Large intestine (tissue), 3 donors: ENCODE measurements at regions not wholly inside any gene's neighbourhood (a gene's known extent, or its start where the extent isn't known, plus 50 kb on each side); places are given as distances from the start of the nearest gene placed in this dataset.

Source experiments
- DNase-seq, 2 donors: peaks; one replicate each; pipeline versions ENCODE4 v3.0.0 to v3.0.0-alpha.2; 2013
- H3K27ac ChIP-seq: one replicate; pipeline ENCODE4 v1.5.1; 2013; ENCODE audit warnings: low read length
- H3K27me3 ChIP-seq: 2 replicates; pipeline ENCODE4 v1.6.1; 2013; ENCODE audit warnings: low read length; ENCODE audit not compliant: control insufficient read depth, insufficient read depth
- H3K36me3 ChIP-seq: 2 replicates; pipeline ENCODE4 v1.6.1; 2013; ENCODE audit warnings: low read length; ENCODE audit not compliant: control insufficient read depth, insufficient read depth
- H3K4me1 ChIP-seq: one replicate; pipeline ENCODE4 v1.6.1; 2013; ENCODE audit warnings: low read length; ENCODE audit not compliant: control insufficient read depth, insufficient read depth
- H3K4me3 ChIP-seq: one replicate; pipeline ENCODE4 v1.5.1; 2013; ENCODE audit warnings: low read length
- H3K9me3 ChIP-seq: one replicate; pipeline ENCODE4 v1.6.1; 2013; ENCODE audit warnings: mild to moderate bottlenecking, low read depth, low read length, moderate library complexity; ENCODE audit not compliant: control insufficient read depth
- WGBS: methylation state at CpG from one replicate; pipeline ENCODE4 v1.1.5; 2013; ENCODE audit warnings: low lambda C conversion rate; ENCODE audit not compliant: insufficient coverage; 5-methylcytosine and 5-hydroxymethylcytosine counted together

DNA sequence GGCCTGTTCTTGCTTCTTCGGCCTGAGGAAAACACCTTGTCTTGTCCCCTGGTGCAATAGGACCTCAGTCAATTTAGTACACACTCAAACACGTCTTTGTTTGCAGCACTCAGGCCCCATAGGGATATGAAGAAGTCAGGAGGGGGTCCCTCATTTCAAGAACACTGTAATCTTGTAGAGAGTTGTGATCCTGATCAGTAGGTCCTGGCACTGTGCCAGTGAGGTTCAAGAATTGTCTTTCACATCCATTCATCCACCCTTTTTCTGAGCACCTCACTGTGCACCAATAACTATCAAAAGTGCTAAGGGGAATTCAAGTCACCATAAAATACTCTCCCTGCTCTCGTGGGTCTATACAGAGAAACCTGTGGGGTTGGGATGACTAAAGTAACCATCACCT is 131.4 kb upstream of the LHCGR start:
- no peak for DNase-seq
- Histone ChIP-seq H3K27ac (no peak overlapping the region), H3K36me3 (no peaks in the 10 kb centered on the region), H3K4me1 (no peaks in the 10 kb centered on the region), H3K9me3 (no peaks in the 10 kb centered on the region), H3K27me3 (no peaks in the 10 kb centered on the region), H3K4me3 (no peak overlapping the region)
- WGBS = no CpG with 5 or more reads among the region's 3 CpGs

DNA sequence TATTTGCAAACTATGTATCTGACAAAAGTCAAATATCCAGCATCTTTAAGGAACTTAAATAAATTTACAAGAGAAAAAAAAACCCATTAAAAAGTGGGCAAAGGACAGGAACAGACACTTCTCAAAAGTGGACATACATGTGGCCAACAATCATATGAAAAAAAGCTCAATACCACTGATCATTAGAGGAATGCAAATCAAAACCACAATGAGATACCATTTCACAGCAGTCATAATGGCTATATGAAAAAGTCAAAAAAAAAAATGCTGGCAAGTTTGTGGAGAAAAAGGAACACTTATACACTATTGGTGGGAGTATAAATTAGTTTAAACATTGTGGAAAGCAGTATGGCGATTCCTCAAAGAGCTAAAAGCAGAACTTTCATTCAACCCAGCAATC is 130.3 kb upstream of the LHCGR start:
- no peak for DNase-seq
- H3K9me3 ChIP-seq = no peaks in the 10 kb centered on the region
- H3K36me3 ChIP-seq = no peaks in the 10 kb centered on the region
- H3K4me1 ChIP-seq = no peaks in the 10 kb centered on the region
- WGBS = no CpG with 5 or more reads among the region's 1 CpG
- H3K27ac ChIP-seq = no peak overlapping the region
- H3K27me3 ChIP-seq = peaks cover 2% of the 10 kb centered on the region
- no peak overlapping the region for H3K4me3 ChIP-seq

DNA sequence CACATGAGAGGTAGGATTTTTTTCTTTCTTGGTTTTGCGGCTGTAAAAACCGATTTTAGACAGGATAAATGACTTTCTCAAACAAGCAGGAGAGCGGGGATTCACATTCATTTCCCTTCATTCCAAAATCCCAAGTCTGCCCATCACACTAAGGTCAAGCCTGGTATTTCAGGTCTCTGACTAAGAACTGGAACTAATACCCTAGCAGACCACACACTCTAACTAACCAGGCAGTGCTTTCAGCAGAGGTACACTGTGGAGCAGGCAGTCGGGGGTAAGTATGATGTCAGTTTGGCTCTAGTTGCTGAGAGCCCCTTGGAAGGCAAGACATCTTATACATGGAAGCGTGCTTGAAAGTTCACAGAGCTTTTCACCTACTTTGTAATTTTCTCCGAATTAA is 128.1 kb upstream of the LHCGR start:
- 100% methylated on average over 1 of the region's 6 CpGs for WGBS
- no peaks in the 10 kb centered on the region for H3K4me1 ChIP-seq
- H3K4me3 ChIP-seq = no peak overlapping the region
- DNase-seq = no peak
- no peaks in the 10 kb centered on the region for H3K36me3 ChIP-seq
- H3K27me3 ChIP-seq = peaks cover 4% of the 10 kb centered on the region
- H3K27ac ChIP-seq = no peak overlapping the region
- H3K9me3 ChIP-seq = no peaks in the 10 kb centered on the region

GRCh38 chr2:48874282-48874681 is 118.8 kb upstream of the LHCGR start:
- H3K27ac ChIP-seq = no peak overlapping the region
- peaks cover 8% of the 10 kb centered on the region for H3K27me3 ChIP-seq
- no CpG with 5 or more reads among the region's 2 CpGs for WGBS
- H3K4me3 ChIP-seq = no peak overlapping the region
- no peaks in the 10 kb centered on the region for H3K36me3 ChIP-seq
- no peak for DNase-seq
- H3K9me3 ChIP-seq = no peaks in the 10 kb centered on the region
- no peaks in the 10 kb centered on the region for H3K4me1 ChIP-seq

DNA sequence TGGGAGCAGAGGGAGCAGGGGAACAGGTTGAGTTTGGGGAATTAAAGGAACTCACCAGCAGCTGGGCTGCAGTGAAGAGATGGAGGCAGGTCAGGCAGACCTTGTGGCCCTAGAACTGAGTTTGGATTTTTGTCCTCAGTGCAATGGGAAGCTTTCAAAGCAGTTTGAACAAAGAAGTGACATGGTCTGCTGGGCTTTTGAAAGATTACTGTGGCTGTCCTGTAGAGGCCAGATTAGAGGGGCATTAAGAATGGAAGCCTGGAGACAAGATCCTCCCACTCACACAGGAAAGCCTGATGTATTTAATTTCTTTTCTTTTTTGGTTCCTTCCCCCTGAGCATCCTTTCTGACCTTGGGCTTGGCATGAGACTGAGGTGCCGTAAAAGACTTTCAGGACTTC is 118.1 kb upstream of the LHCGR start:
- Histone ChIP-seq H3K27ac (no peak overlapping the region), H3K9me3 (no peaks in the 10 kb centered on the region), H3K4me1 (no peaks in the 10 kb centered on the region), H3K27me3 (peaks cover 8% of the 10 kb centered on the region), H3K36me3 (no peaks in the 10 kb centered on the region), H3K4me3 (no peak overlapping the region)
- no peak for DNase-seq
- no CpG with 5 or more reads among the region's 1 CpG for WGBS

- no peaks in the 10 kb centered on the region for H3K9me3 ChIP-seq
- WGBS = no CpG with 5 or more reads among the region's 4 CpGs
- no peak overlapping the region for H3K27ac ChIP-seq
- H3K4me1 ChIP-seq = no peaks in the 10 kb centered on the region
- no peak overlapping the region for H3K4me3 ChIP-seq
- DNase-seq = no peak
- H3K36me3 ChIP-seq = no peaks in the 10 kb centered on the region
- peaks cover 2% of the 10 kb centered on the region for H3K27me3 ChIP-seq
Observed at GRCh38 chr2:48870942-48871341, 115.4 kb upstream of the LHCGR start.

DNA sequence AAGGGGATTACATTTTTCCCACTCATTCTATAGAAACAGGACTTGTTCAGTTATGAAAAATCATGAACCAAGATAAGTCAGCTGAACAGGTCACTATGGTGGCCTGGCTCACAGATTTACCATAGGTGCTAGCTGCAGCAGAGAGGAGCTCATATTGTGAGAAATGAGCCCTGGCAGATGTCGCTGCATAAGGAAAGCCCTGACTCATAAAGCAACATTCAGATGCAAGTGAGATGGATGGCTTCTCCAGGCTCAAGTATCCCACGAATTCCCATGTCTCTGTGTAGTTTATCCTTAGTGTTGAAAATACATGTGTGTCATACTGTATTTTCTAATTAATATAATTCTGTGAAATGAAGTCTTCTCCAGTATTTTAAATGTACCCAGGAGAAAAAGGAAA is 115.0 kb upstream of the LHCGR start:
- H3K4me1 ChIP-seq = no peaks in the 10 kb centered on the region
- H3K4me3 ChIP-seq = no peak overlapping the region
- H3K36me3 ChIP-seq = no peaks in the 10 kb centered on the region
- no peak for DNase-seq
- WGBS = no CpG with 5 or more reads among the region's 2 CpGs
- no peak overlapping the region for H3K27ac ChIP-seq
- no peaks in the 10 kb centered on the region for H3K9me3 ChIP-seq
- peaks cover 2% of the 10 kb centered on the region for H3K27me3 ChIP-seq

DNA sequence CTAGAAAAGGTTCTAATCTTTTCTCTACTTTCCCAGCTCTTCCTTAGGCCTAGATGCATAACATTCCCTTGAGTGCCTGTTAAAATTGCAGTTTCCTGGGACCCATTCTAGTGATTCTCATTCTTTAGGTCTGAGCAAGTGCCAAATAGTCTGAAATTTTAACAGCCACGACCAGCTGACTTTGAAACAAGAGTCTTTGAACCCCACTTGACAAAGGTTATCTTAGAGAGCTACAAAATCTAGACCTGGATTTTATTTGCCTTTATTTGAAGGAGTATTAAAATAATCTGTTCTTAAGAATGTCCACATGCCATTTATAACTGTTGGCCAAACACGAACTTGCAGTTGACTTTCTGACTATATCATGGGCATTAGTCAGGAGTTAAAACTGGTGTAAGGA is 110.2 kb upstream of the LHCGR start:
- DNase-seq = no peak
- Histone ChIP-seq H3K36me3 (no peaks in the 10 kb centered on the region), H3K9me3 (no peaks in the 10 kb centered on the region), H3K4me3 (no peak overlapping the region), H3K27ac (no peak overlapping the region), H3K4me1 (no peaks in the 10 kb centered on the region), H3K27me3 (peaks cover 2% of the 10 kb centered on the region)
- no CpG with 5 or more reads among the region's 2 CpGs for WGBS

- Histone ChIP-seq H3K36me3 (no peaks in the 10 kb centered on the region), H3K27ac (no peak overlapping the region), H3K4me1 (no peaks in the 10 kb centered on the region), H3K9me3 (no peaks in the 10 kb centered on the region), H3K27me3 (peaks cover 6% of the 10 kb centered on the region), H3K4me3 (no peak overlapping the region)
- no CpG with 5 or more reads among the region's 2 CpGs for WGBS
- DNase-seq = no peak
Observed at GRCh38 chr2:48860380-48860779, 104.9 kb upstream of the LHCGR start.

DNA sequence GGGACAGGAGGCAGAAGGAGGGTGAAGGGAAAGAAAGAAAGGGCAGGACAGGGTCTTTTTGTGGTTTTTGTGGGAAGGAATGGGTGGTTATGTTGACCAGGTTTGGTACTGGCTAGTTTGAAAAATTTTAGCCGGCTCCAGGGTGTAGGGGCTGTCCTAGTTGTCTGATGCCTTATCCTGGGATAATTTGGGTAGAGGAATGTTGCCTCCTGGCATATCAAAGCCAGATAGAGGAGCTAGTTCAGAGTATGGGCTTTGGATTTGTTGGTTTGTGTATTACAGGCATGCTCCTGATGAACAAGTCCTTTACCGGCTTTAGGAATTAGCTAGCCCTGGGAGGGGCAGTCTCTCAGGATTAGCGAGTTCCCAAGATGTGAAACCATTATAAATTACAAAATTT is 101.1 kb upstream of the LHCGR start:
- Histone ChIP-seq H3K27ac (no peak overlapping the region), H3K4me1 (no peaks in the 10 kb centered on the region), H3K36me3 (no peaks in the 10 kb centered on the region), H3K9me3 (no peaks in the 10 kb centered on the region), H3K27me3 (peaks cover 6% of the 10 kb centered on the region), H3K4me3 (no peak overlapping the region)
- WGBS = 82% methylated on average over 2 of the region's 3 CpGs
- no peak for DNase-seq

DNA sequence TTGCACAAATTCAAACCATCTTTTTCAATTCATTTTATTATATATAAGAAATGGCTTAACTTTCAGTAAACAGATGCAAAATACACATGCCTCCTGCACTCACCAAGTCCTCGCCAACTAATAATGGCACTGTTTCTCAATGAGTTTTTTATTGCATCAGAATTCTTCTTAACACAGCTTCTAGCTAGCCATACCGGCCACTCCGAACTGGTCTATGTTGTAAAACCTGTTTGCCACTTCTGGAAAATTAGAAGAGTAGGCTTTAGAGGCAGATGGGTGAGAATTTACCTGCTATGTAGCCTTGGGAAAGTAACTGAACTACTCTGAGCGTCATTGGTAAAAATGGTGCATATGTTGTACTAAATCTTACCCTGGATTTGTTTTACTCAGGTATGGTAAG is 100.6 kb upstream of the LHCGR start:
- Histone ChIP-seq H3K27ac (no peak overlapping the region), H3K36me3 (no peaks in the 10 kb centered on the region), H3K9me3 (no peaks in the 10 kb centered on the region), H3K4me3 (no peak overlapping the region), H3K4me1 (no peaks in the 10 kb centered on the region), H3K27me3 (peaks cover 4% of the 10 kb centered on the region)
- no peak for DNase-seq
- 96% methylated on average over 3 of the region's 4 CpGs for WGBS
